ENCODE measurements at regions not wholly inside any gene's neighbourhood (a gene's known extent, or its start where the extent isn't known, plus 50 kb on each side); places are given as distances from the start of the nearest gene placed in this dataset.
"Not testable (repeated sequence)": the region's sequence is repeated elsewhere in the genome, so short reads cannot be mapped to it uniquely, and the experiment has no call there.

DNA sequence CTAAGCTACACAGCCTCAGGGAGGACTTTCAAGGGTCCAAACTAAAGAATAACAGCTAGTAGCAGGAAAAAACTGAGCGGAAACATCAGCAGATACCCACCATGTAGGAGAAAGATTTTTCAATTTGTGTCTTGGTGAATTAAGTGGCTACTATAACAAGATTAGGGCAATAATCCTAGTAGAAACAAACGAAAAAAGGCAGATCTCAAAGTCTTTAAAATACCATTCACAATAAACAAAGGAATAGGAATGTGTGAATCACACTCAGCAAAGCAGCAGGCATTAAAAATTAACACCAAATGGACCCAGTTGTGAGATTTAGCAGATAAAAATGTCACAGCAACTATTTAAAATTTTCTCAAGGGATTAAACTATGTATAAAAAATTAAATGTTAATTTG lies 761.2 kb downstream of the TENT5A start:
- H3K4me1 Mint-ChIP-seq (ENCODE audit: unreplicated experiment): peaks cover 8% of the 10 kb centered on the region
- H3K27me3 Mint-ChIP-seq: no peaks in the 10 kb centered on the region
- H3K4me3 Mint-ChIP-seq: no peak overlapping the region
- TF ChIP-seq, protein P1, sequence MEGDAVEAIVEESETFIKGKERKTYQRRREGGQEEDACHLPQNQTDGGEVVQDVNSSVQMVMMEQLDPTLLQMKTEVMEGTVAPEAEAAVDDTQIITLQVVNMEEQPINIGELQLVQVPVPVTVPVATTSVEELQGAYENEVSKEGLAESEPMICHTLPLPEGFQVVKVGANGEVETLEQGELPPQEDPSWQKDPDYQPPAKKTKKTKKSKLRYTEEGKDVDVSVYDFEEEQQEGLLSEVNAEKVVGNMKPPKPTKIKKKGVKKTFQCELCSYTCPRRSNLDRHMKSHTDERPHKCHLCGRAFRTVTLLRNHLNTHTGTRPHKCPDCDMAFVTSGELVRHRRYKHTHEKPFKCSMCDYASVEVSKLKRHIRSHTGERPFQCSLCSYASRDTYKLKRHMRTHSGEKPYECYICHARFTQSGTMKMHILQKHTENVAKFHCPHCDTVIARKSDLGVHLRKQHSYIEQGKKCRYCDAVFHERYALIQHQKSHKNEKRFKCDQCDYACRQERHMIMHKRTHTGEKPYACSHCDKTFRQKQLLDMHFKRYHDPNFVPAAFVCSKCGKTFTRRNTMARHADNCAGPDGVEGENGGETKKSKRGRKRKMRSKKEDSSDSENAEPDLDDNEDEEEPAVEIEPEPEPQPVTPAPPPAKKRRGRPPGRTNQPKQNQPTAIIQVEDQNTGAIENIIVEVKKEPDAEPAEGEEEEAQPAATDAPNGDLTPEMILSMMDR (conservative IDR thresholded peaks at IDR 0.05): no peak
- no peak for DNase-seq (ENCODE audit: extremely low spot score, unreplicated experiment)
- H3K27ac Mint-ChIP-seq: no peak overlapping the region
- no peaks in the 10 kb centered on the region for H3K9me3 Mint-ChIP-seq
- no peaks in the 10 kb centered on the region for H3K36me3 Mint-ChIP-seq

DNA sequence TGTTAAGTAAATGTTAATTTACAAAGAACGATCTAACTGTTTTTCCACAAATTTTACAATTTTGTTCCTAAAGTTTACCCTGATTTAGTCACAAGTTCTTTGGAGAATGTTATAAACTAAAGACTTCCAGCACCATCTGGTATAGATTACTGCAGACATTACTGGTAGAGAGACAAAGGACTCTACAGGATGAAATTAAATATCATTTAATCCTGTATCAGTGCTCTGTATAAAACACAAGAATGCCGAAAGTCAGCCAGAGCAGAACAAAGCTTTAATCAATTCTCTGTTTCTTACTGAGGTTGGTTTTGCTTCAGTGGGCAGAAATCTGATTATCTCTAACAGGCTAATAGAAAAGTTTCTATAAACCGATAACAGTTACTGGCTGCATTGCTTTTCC lies 763.6 kb downstream of the TENT5A start:
- no peaks in the 10 kb centered on the region for H3K27me3 Mint-ChIP-seq
- no peaks in the 10 kb centered on the region for H3K9me3 Mint-ChIP-seq
- no peak overlapping the region for H3K27ac Mint-ChIP-seq
- H3K4me3 Mint-ChIP-seq: no peak overlapping the region
- no peaks in the 10 kb centered on the region for H3K36me3 Mint-ChIP-seq
- no peak for DNase-seq (ENCODE audit: extremely low spot score, unreplicated experiment)
- TF ChIP-seq, protein P1 (conservative IDR thresholded peaks at IDR 0.05): no peak
- peaks cover 8% of the 10 kb centered on the region for H3K4me1 Mint-ChIP-seq (ENCODE audit: unreplicated experiment)

DNA sequence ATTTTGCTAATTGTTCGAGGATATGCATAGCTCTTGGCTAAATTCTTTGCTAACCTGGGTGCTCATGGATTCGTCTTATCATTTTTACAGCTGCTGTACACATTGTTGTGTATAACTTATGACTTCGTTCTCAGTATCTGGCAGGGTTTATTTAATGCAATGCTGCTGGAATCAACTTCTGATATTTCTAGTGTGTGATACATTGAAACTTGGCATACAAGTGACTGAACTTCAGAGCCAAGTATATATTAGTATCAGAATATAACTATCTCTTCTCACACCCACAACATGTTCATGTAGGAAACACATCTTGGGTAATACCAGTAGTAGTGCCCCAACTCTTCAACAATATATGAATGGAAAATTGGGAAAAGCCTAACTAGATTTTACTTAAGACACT lies 764.2 kb downstream of the TENT5A start:
- Mint-ChIP-seq H3K9me3 (no peaks in the 10 kb centered on the region), H3K27ac (no peak overlapping the region), H3K36me3 (no peaks in the 10 kb centered on the region), H3K4me1 (ENCODE audit: unreplicated experiment) (peaks cover 8% of the 10 kb centered on the region), H3K4me3 (no peak overlapping the region), H3K27me3 (no peaks in the 10 kb centered on the region)
- DNase-seq (ENCODE audit: extremely low spot score, unreplicated experiment): no peak
- TF ChIP-seq, protein P1 (conservative IDR thresholded peaks at IDR 0.05): no peak

DNA sequence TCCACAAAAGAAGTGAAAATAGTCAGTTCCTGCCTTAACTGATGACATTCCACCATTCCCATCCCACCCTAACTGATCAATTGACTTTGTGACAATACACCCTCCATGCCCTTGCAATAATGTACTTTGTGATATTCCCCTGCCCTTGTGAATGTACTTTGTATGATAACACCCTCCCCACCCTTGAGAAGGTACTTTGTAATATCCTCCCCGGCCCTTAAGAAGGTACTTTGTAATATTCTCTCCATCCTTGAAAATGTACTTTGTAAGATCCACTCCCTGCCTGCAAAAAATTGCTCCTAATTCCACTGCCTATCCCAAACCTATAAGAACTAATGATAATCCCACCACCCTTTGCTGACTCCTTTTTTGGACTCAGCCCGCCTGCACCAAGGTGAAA lies 771.3 kb downstream of the TENT5A start:
- H3K4me1 Mint-ChIP-seq (ENCODE audit: unreplicated experiment): not testable (repeated sequence)

DNA sequence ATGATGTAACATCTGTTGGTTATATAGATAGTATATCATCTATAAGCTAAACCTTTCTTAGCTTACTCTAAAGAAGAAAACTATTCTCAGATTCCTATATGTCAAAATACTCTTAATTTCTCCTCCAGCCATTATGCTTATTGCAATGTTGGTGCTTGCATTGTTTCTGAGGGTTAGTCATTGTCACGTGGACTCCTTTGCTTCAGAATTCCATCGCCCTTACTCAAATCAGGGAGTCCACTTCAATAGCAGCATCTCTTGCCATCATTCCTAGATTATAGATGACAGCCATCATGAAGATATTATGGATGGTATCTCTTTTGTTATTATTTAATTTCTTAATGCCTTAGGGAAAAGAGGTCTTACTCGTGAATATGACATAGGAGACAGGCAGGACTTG lies 776.1 kb downstream of the TENT5A start:
- Mint-ChIP-seq H3K4me3 (no peak overlapping the region), H3K4me1 (ENCODE audit: unreplicated experiment) (no peaks in the 10 kb centered on the region), H3K9me3 (no peaks in the 10 kb centered on the region), H3K27me3 (no peaks in the 10 kb centered on the region), H3K27ac (no peak overlapping the region), H3K36me3 (no peaks in the 10 kb centered on the region)
- TF ChIP-seq, protein P1 (conservative IDR thresholded peaks at IDR 0.05): no peak
- DNase-seq (ENCODE audit: extremely low spot score, unreplicated experiment): no peak

More for the DNA sequence above, 771.3 kb downstream of the TENT5A start:
- H3K27me3 Mint-ChIP-seq; H3K27ac Mint-ChIP-seq; H3K9me3 Mint-ChIP-seq; H3K36me3 Mint-ChIP-seq; H3K4me3 Mint-ChIP-seq; DNase-seq (ENCODE audit: extremely low spot score, unreplicated experiment): not testable (repeated sequence)

DNA sequence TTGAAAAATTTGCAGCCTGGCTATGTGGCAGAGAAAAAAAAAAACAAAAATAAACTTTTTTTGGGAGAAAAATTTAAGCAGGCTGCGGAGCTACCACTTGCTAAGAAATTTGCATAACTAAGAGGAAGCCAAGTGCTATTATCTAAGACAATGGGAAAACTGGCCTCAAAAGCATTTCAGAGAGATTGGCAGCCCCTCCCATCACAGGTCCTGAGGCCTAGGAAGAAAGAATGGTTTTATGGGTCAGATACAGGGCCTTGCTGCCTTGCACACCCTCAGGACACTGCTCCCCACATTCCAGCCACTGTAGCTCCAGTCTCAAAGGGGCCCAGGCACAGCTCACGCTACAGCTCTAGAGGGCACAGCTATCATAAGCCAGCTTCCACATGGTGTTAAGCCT lies 777.9 kb downstream of the TENT5A start:
- Mint-ChIP-seq H3K4me1 (ENCODE audit: unreplicated experiment) (no peaks in the 10 kb centered on the region), H3K36me3 (no peaks in the 10 kb centered on the region), H3K27ac (no peak overlapping the region), H3K9me3 (no peaks in the 10 kb centered on the region), H3K27me3 (no peaks in the 10 kb centered on the region), H3K4me3 (no peak overlapping the region)
- DNase-seq (ENCODE audit: extremely low spot score, unreplicated experiment): no peak
- TF ChIP-seq, protein P1 (conservative IDR thresholded peaks at IDR 0.05): no peak
